Hematopoietic multipotent progenitor cell (in vitro differentiated cells): ENCODE measurements at regions not wholly inside any gene's neighbourhood (a gene's known extent, or its start where the extent isn't known, plus 50 kb on each side); places are given as distances from the start of the nearest gene placed in this dataset.
"Not testable (repeated sequence)": the region's sequence is repeated elsewhere in the genome, so short reads cannot be mapped to it uniquely, and the experiment has no call there.

Experiments used
- DNase-seq, 3 donors: peaks; one replicate each; pipeline ENCODE4 v3.0.0-alpha.2; 2011 to 2015; ENCODE audit warnings: low read depth in 2 of 3, low spot score in 2 of 3

GRCh38 chr15:39499681-39500080 lies 81.2 kb upstream of the THBS1 start:
- DNase-seq, result no peak

GRCh38 chr15:39501366-39502081 lies 79.4 kb upstream of the THBS1 start:
- DNase-seq, result no peak

GRCh38 chr15:39502082-39502447 lies 78.8 kb upstream of the THBS1 start:
- no peak for DNase-seq

DNA sequence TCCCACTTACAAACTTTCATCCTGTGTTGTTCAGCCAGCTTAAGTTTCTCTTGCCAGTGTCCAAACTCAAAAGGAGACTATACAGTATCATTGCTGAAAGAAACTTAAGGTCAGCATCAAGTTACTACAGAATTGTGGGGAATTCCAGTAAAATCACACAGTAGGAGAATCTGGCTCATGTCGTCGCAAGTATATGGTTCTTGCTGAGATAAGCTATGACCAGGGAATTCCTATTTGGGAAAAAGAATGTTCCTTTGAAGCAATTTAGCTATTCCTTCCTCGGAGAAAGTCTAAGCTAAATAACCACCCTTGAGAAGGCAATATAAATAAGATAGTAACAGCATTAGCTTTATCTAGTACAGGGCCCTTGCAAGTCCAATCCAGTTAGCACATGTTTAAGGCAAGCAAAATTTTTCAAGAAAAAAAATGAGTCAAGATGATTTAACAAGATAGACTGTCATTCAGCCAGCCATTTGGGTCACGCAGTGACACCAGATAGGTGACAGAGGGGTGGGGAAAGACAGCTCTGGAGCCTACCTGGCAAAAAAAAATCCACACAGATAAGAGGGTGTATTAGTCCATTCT lies 78.2 kb upstream of the THBS1 start:
- DNase-seq, result no peak

DNA sequence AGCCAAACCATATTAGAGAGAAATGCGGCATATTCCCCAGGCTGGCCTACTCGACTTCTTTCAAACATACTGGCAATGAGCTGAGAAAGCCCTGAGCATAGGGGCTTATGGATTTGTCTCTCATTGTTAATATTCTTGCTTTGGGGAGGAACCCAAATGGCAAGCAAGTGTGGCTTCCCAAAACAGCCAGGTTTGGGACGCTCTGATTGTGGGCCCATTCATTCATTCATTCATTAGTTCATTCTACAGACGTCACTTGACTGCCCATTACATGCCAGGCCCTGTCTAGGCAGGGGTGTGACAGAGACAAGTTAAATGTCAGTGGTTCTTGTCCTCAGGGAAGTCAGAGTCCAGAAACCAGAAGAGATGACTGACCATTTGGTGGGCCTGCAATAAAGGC lies 77.4 kb upstream of the THBS1 start:
- DNase-seq, result no peak

DNA sequence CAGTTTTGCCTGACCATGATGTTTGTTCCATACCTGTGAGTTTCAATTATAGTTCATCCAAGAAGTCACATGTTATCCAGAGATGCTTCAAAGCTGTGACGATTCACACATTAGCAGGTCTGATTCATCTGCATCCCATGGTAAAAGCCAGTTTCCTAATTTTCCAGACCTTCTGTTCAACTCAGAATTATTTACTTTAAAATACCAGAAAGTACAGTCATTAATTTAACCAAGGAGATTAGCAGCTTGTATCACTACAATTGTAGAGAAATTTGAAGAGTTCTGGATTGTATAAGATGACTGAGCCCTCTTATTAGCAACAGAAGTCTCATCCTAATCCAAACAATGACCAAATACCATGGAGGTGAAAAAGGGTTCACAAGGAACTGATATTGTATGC lies 76.1 kb upstream of the THBS1 start:
- DNase-seq, result no peak

DNA sequence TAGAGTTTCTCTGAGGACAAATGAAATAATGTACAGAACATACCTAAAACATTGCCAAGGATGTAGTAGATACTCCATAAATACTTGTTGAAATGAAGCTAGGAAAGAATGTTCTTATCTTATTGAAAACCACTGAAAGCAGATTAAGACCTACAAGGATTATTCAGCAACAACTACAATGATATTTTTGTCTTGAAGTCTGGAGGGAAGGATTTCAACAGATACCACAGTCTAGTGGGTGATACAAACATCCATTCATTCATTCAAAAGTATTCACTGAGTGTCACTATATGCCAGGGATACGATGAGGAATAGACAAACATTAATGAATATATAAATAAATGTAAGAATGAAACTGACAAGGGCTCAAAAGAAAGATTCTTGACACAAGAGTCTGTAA lies 74.7 kb upstream of the THBS1 start:
- DNase-seq, result no peak

GRCh38 chr15:39508536-39508935 lies 72.3 kb upstream of the THBS1 start:
- DNase-seq, result no peak

DNA sequence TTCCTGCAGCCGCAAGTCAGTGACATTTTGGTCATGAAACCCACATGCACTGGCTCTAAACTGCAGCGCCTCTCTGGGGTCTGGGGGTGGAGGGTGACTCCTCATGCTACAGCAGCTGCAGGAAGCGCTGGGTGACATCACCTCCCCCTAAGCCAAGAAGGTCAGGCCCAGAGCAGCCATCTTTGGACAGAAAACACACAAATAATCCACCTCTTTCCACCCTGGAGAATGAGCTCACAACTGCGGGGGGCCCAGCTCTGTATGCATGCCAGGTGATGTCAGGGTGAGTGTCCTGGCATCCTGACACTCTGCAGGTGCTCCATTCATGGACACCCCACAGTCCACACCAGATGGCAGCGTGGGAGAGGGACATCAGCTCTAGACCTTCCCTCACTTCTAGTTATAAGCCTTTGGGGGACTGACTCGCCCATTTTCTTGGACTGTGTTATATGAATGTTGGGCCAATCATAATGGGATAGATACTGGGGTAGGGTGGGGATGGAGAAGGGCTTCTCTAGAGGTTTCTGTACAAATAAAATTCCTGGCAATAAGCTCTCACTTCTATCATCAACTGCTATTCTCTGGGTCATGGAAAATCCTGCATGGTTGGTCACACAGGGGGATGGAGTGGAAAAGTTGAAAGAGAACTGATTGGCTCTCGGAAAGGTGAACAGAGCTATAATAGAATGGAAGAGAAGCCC lies 70.7 kb upstream of the THBS1 start:
- DNase-seq, result no peak

GRCh38 chr15:39511000-39511915 lies 69.6 kb upstream of the THBS1 start:
- DNase-seq, result no peak

DNA sequence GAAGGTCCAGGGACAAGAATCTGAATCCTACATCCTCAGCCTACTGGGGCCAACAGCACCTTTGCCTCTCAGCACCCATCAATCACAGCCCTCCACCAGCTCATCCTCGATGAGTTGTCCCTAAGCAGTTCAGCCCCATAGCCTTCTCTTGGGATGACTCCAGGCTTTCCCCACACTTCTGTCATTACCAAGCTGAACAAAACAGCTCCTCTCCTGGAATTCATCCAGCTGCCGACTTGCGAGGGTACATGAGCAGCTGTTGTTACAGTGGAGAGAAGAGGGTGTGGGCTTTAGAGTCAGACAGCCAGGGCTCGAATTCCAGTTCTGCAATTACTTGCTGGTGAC lies 69.0 kb upstream of the THBS1 start:
- no peak for DNase-seq

GRCh38 chr15:39512643-39513042 lies 68.2 kb upstream of the THBS1 start:
- no peak for DNase-seq

DNA sequence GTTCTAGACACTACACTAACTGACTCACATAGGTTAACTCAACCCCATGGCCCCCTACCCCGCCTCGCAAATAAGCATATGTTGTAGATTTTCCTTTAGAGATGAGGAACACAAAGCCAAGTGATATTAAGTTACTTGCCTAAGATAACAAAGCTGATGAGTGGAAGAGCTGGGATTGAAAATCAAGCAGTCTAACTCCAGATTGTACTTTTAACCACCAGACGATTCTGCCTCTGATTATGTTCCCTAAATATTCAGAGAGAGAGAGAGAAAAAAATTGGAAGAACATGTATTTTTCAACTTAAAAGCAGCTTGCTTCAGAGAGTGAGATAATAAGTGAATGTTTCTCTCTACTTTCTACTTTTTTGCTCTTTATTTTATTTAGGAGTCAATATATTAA lies 66.9 kb upstream of the THBS1 start:
- no peak for DNase-seq

DNA sequence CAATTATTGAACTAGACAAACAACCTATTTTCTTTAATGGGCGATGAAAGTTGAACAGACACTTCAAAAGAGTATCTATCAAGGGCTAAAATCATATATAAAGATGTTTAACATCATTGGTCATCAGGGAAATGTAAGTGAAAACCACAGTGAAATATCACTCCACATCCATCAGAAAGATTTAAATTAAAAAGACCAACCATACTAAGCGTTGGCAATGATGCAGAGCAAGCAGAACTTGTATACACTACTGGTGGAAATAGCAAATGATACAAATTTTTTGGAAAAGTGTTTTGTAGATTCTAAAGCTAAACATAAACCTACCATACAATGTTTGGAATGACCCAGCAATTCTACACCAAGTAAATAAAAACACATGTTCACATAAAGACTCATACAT lies 65.9 kb upstream of the THBS1 start:
- DNase-seq, result no peak

GRCh38 chr15:39515765-39516164 lies 65.1 kb upstream of the THBS1 start:
- no peak for DNase-seq

DNA sequence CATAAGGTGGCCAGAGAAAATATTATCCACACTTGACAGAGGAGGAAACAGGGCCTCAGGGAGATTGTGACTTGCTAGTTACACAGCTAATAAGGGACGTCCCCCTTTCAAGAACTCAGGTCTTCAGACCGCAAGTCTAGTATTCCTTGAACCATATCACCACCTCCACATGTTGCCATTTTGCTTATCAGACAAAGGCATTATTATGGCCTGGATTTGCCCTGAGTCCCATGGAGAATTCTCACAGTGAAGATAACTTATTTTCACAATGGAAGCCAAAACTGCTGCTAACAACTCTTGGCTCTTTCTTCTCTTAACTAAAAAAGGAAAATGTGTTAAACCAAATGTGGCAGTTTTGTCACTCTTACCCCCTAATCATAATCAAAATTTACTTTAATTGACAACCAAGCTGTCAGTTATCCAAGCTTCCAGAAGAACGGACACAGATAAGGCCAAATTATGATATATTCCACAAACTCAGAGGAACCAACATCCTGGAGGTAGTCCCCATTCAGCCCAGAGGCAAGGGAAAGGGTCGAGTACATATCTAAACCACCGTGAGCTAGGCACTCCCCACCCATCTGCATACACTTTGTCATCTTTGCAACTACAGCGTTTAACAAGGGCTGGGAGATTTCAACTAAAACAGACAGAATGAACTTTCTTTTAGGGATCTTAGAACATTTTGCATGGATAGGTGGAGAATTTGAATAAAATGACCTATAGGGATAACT lies 63.6 kb upstream of the THBS1 start:
- no peak for DNase-seq

DNA sequence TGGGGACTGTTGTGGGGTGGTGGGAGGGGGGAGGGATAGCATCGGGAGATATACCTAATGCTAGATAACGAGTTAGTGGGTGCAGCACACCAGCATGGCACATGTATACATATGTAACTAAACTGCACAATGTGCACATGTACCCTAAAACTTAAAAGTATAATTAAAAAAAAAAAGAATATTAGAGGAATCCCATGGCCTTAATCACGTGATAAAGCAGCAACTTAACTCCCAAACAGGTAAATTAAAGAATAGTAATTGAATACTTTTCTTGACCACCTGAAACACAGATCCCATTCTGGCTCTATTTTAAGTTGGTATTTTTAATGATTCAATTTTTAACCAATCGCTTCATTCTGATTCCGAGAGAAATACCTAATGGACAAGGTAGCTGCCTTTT lies 56.9 kb upstream of the THBS1 start:
- not testable (repeated sequence) for DNase-seq

DNA sequence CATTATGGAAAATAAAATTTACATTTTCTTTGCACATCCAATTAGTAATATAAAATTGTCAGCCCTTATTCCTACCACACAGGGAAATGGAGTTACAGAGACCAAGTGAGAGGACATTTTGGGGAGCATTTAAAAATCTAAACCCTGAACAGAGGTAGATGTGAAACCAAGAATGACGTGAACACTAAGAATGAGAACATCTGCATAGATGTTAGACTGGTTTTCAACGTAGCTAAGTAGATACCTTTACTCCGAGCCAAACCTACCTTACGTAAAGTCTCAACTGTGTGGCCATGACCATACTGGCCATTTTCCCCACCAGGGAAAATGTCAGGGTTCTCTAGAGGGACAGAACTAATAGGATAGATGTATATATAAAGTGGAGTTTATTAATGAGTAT lies 51.4 kb upstream of the THBS1 start:
- no peak for DNase-seq

DNA sequence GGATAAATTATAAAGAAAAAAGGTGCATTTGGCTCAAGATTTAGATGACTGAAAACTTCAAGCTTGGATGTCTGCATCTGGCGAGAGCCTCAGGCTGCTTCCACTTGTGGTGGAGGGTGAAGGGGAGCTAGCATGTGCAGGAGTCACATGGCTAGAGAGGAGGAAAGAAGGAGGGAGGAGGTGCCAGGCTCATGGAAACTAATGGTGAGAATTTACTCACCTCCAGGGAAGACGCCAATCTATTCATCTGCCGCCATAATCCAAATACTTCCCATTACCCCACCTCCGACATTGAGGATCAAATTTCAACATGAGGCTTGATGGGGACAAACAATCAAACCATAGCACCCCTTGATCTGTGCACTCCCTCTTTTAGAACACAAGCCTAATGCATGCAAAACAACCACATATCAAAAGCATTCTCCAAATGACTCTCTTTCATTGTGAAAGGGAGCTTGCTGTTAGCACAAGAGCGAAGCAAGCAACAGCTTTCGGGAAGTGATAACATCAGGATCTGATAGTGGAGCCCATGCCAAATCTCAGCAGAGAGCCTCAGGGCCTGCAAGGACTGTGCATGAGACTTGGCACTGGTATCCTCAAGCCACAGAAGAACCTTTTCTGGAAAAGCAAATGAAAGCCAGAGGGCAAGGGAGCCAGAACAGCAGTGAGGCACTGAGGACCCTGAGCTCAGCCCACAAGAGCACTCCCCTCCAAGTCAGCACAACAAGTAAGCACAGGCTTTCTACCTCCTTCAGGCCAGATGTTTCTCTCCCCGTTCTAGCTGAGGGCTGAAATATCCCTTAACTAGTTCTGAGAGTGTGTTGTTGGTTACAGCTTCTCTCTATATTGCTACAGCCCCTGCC lies 50.2 kb upstream of the THBS1 start:
- no peak for DNase-seq
